Neuron (in vitro differentiated cells): ENCODE measurements at regions not wholly inside any gene's neighbourhood (a gene's known extent, or its start where the extent isn't known, plus 50 kb on each side); places are given as distances from the start of the nearest gene placed in this dataset.

Experiments used
- H2AFZ ChIP-seq: one replicate; pipeline ENCODE4 v1.6.1; 2013; ENCODE audit warnings: low read depth, mild to moderate bottlenecking, inconsistent platforms, low read length, moderate library complexity
- H3K27me3 ChIP-seq: one replicate; pipeline ENCODE4 v1.6.1; 2013; ENCODE audit warnings: low read length; ENCODE audit not compliant: insufficient read depth
- H3K36me3 ChIP-seq: one replicate; pipeline ENCODE4 v1.6.1; 2013; ENCODE audit warnings: low read length; ENCODE audit not compliant: insufficient read depth
- H3K4me1 ChIP-seq: one replicate; pipeline ENCODE4 v1.6.1; 2013; ENCODE audit warnings: low read length; ENCODE audit not compliant: insufficient read depth
- H3K4me3 ChIP-seq: 2 replicates; pipeline ENCODE4 v1.5.1; 2013; ENCODE audit warnings: mild to moderate bottlenecking, low read length, moderate library complexity
- H3K9me3 ChIP-seq: one replicate; pipeline ENCODE4 v1.6.1; 2013; ENCODE audit warnings: low read length

DNA sequence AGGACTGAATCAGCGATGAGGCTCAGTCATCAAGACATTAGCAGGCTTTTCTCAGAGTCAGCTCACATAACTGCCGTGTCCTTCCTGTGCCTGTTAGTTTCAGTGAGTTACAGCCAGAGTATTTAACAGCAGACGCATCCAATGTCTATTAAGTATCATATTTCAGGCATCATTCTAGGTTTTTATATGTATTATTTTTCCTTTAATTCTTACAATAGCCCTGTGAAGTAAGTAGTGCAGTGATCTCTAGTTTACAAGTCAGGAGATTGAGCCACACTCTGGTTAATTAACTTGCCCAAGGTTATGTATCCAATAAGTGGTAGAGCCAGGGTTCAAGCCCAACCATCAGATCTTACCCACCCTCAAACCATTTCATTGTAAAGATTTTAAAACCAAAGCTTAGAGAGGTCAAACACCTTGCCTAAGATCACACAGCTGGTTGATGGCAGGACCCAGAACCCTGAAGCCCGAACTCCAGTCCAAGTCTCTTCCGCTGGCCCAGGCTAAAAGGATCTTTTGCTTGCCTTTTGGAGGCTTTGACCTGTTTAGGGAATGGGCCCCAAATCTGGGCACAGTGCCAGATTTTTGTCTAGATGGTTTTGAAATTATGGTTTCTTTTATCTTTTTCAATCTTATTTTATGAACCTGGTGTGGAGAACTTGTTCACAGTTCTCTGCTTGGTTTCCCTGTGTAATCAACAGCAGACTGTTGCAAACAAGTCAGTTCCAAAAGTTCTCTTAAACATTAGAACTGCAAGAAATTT, 261.2 kb upstream of the CLINT1 start:
- H3K36me3 ChIP-seq: no peaks in the 10 kb centered on the region
- no peaks in the 10 kb centered on the region for H3K9me3 ChIP-seq
- no peak overlapping the region for H2AFZ ChIP-seq
- no peaks in the 10 kb centered on the region for H3K27me3 ChIP-seq
- H3K4me1 ChIP-seq: no peaks in the 10 kb centered on the region
- H3K4me3 ChIP-seq: no peak overlapping the region

DNA sequence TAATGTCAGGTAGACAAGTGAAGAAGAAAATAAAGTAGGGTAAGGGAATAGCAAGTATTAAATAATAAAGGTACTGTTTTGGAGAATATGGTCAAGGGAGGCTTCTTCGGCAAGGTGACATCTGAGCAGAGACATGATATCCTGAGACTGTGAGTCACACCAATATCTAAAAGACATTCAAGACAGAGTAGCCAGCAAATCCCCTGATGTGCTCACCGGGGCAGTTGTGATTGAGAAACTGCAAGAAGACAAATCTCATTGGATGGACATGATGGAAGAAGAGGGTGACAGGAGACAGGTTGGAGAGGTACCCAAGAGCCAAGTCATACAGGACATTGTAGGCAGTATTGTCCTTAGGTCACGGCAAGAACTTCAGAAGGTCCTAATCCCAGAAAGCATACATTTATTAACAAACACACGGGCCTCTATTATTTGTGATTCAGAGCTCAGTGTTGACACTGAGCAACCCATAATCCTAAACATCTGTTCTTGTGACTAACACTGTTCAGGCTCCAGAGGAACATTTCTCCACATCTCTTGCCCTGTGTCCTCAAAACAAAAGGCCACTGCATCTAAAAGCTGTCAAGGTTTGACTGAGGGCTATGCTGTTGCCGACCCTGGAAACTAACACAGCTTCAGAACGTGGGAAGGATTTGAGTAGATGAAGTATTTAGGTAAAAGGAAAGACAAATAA, 258.7 kb upstream of the CLINT1 start:
- H3K36me3 ChIP-seq: no peaks in the 10 kb centered on the region
- H3K9me3 ChIP-seq: no peaks in the 10 kb centered on the region
- H3K27me3 ChIP-seq: no peaks in the 10 kb centered on the region
- H3K4me3 ChIP-seq: no peak overlapping the region
- no peaks in the 10 kb centered on the region for H3K4me1 ChIP-seq
- no peak overlapping the region for H2AFZ ChIP-seq

- no peak overlapping the region for H2AFZ ChIP-seq
- H3K4me1 ChIP-seq: no peaks in the 10 kb centered on the region
- no peaks in the 10 kb centered on the region for H3K27me3 ChIP-seq
- H3K4me3 ChIP-seq: no peak overlapping the region
- H3K9me3 ChIP-seq: no peaks in the 10 kb centered on the region
- no peaks in the 10 kb centered on the region for H3K36me3 ChIP-seq
Observed at GRCh38 chr5:158116965-158117364, 258.0 kb upstream of the CLINT1 start.

DNA sequence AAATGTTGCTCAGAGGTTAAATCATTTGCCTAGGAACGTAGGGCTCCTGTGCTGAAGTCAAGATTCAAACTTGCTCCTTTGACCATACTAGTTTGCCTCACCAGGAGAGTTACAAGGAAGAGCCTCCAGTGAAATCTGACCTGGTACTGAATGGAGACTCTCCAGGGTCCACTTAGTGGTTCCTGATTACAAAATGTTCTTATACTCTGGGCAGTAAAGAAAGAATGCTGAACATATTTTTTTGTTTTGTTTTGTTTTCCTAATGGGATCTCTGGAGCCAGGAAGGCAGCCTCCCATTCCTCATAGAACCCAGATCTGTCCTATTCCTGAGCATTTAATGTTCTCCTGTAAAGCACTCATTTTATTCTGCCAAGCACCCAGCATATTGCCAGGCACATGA, 256.5 kb upstream of the CLINT1 start:
- no peaks in the 10 kb centered on the region for H3K36me3 ChIP-seq
- no peaks in the 10 kb centered on the region for H3K4me1 ChIP-seq
- no peaks in the 10 kb centered on the region for H3K27me3 ChIP-seq
- H3K9me3 ChIP-seq: no peaks in the 10 kb centered on the region
- H3K4me3 ChIP-seq: no peak overlapping the region
- H2AFZ ChIP-seq: no peak overlapping the region

DNA sequence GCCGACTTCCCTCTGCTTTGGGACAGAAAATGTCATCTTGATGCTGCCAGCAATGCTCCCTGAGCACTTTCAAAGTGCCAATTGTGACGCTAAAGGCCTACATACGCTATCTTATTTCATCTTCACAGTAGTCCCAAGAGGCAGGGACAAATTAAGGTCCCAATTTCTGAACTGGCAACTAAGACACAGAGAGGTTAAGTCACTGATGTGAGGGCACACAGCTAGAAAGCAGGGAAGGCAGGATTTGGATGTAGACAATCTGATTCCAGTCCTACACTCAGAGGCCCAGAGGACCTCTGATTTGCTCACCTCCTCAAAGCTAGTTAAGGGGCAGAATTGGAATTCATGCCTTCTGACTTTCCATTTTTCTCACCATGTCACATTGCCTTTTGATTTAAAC, 249.2 kb upstream of the CLINT1 start:
- H2AFZ ChIP-seq: no peak overlapping the region
- no peak overlapping the region for H3K4me3 ChIP-seq
- H3K27me3 ChIP-seq: no peaks in the 10 kb centered on the region
- no peaks in the 10 kb centered on the region for H3K4me1 ChIP-seq
- H3K36me3 ChIP-seq: no peaks in the 10 kb centered on the region
- H3K9me3 ChIP-seq: no peaks in the 10 kb centered on the region

GRCh38 chr5:158100373-158100888, 241.5 kb upstream of the CLINT1 start:
- H3K9me3 ChIP-seq: no peaks in the 10 kb centered on the region
- no peak overlapping the region for H3K4me3 ChIP-seq
- H3K36me3 ChIP-seq: no peaks in the 10 kb centered on the region
- no peak overlapping the region for H2AFZ ChIP-seq
- no peaks in the 10 kb centered on the region for H3K4me1 ChIP-seq
- H3K27me3 ChIP-seq: no peaks in the 10 kb centered on the region

- H3K27me3 ChIP-seq: no peaks in the 10 kb centered on the region
- H3K4me3 ChIP-seq: no peak overlapping the region
- no peaks in the 10 kb centered on the region for H3K4me1 ChIP-seq
- H3K9me3 ChIP-seq: no peaks in the 10 kb centered on the region
- no peak overlapping the region for H2AFZ ChIP-seq
- H3K36me3 ChIP-seq: no peaks in the 10 kb centered on the region
Observed at GRCh38 chr5:158099571-158100105, 240.7 kb upstream of the CLINT1 start.

- H3K4me3 ChIP-seq: no peak overlapping the region
- H3K36me3 ChIP-seq: no peaks in the 10 kb centered on the region
- no peaks in the 10 kb centered on the region for H3K9me3 ChIP-seq
- no peak overlapping the region for H2AFZ ChIP-seq
- no peaks in the 10 kb centered on the region for H3K27me3 ChIP-seq
- H3K4me1 ChIP-seq: no peaks in the 10 kb centered on the region
Observed at GRCh38 chr5:158096835-158097234, 237.9 kb upstream of the CLINT1 start.

DNA sequence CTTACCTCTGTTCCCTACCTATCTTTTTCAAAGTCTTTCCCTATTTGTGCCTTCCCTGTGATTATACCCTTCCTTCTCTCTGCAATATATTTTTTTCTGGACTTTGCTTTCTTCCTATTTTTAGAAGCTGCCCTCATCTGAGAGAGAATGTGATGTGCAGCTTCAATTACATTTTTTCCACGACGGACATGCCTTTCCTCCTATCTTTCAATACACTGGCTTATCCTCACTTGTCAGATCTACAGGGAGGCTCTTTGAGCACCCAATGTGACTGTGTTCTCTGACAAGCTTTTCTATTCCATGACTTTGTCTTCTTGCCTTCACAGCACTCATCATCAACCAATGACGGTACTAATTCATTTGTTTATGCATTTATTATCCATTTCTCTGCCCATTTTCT, 227.9 kb upstream of the CLINT1 start:
- Histone ChIP-seq H3K4me1 (no peaks in the 10 kb centered on the region), H3K9me3 (no peaks in the 10 kb centered on the region), H3K4me3 (no peak overlapping the region), H2AFZ (no peak overlapping the region), H3K27me3 (no peaks in the 10 kb centered on the region), H3K36me3 (no peaks in the 10 kb centered on the region)

GRCh38 chr5:158084292-158084691, 225.3 kb upstream of the CLINT1 start:
- no peaks in the 10 kb centered on the region for H3K4me1 ChIP-seq
- no peaks in the 10 kb centered on the region for H3K36me3 ChIP-seq
- H3K9me3 ChIP-seq: no peaks in the 10 kb centered on the region
- no peak overlapping the region for H2AFZ ChIP-seq
- no peak overlapping the region for H3K4me3 ChIP-seq
- no peaks in the 10 kb centered on the region for H3K27me3 ChIP-seq

GRCh38 chr5:158082696-158083287, 223.8 kb upstream of the CLINT1 start:
- Histone ChIP-seq H3K27me3 (no peaks in the 10 kb centered on the region), H3K4me3 (no peak overlapping the region), H3K36me3 (no peaks in the 10 kb centered on the region)

DNA sequence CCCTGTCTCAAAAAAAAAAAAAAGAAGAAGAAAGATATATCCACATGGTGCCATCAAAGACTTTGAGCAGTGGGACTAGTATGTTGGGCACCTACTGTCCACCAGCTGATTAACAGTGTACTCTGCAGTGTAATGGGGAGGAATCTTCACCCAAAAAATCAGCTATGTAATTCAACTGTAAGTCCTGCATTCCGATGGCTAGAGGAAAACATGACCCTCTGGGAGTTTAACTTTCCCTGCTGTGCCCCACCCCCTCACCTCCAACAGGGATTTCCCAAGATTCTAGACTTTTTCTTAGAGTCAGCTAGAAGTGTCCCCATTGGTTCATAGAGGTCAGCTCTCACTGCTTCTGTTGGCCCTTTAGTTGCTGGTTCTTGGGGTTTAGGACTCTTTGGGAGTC, 221.2 kb upstream of the CLINT1 start:
- Histone ChIP-seq H3K4me1 (peaks cover 3% of the 10 kb centered on the region), H3K36me3 (no peaks in the 10 kb centered on the region), H3K9me3 (no peaks in the 10 kb centered on the region), H3K27me3 (no peaks in the 10 kb centered on the region), H2AFZ (no peak overlapping the region), H3K4me3 (no peak overlapping the region)

More at GRCh38 chr5:158082696-158083287, 223.8 kb upstream of the CLINT1 start:
- H3K4me1 ChIP-seq: no peaks in the 10 kb centered on the region
- H2AFZ ChIP-seq: no peak overlapping the region
- no peaks in the 10 kb centered on the region for H3K9me3 ChIP-seq

GRCh38 chr5:158079097-158079496, 220.2 kb upstream of the CLINT1 start:
- Histone ChIP-seq H3K4me1 (peaks cover 3% of the 10 kb centered on the region), H3K27me3 (no peaks in the 10 kb centered on the region), H2AFZ (no peak overlapping the region), H3K36me3 (no peaks in the 10 kb centered on the region), H3K4me3 (no peak overlapping the region), H3K9me3 (no peaks in the 10 kb centered on the region)
